Subcutaneous abdominal adipose tissue (tissue), 5 donors: ENCODE measurements at regions not wholly inside any gene's neighbourhood (a gene's known extent, or its start where the extent isn't known, plus 50 kb on each side); places are given as distances from the start of the nearest gene placed in this dataset.
"Not testable (repeated sequence)": the region's sequence is repeated elsewhere in the genome, so short reads cannot be mapped to it uniquely, and the experiment has no call there.

Source experiments
- H3K27ac ChIP-seq: one replicate; pipeline ENCODE4 v1.7.0; 2013; ENCODE audit warnings: low read depth, mild to moderate bottlenecking, inconsistent platforms, low read length, moderate library complexity
- H3K27me3 ChIP-seq, 5 donors: one replicate each; pipeline ENCODE4 v1.7.0; 2013; ENCODE audit warnings: low read length in 5 of 5, inconsistent platforms in 1 of 5; ENCODE audit not compliant: control insufficient read depth in 5 of 5, insufficient read depth in 4 of 5
- H3K36me3 ChIP-seq, 5 donors: one replicate each; pipeline ENCODE4 v1.7.0; 2013; ENCODE audit warnings: low read length in 5 of 5; ENCODE audit not compliant: control insufficient read depth in 5 of 5, insufficient read depth in 5 of 5
- H3K4me1 ChIP-seq, 5 donors: one replicate each; pipeline ENCODE4 v1.7.0; 2013; ENCODE audit warnings: low read length in 5 of 5, mild to moderate bottlenecking in 3 of 5, moderate library complexity in 1 of 5; ENCODE audit not compliant: control insufficient read depth in 5 of 5, insufficient read depth in 5 of 5
- H3K4me3 ChIP-seq, 5 donors: one replicate each; pipeline ENCODE4 v1.7.0; 2013; ENCODE audit warnings: low read length in 5 of 5, low read depth in 1 of 5
- H3K9ac ChIP-seq, 5 donors: one replicate each; pipeline ENCODE4 v1.7.0; 2013; ENCODE audit warnings: low read length in 5 of 5, mild to moderate bottlenecking in 4 of 5, moderate library complexity in 3 of 5
- H3K9me3 ChIP-seq, 5 donors: one replicate each; pipeline ENCODE4 v1.7.0; 2013; ENCODE audit warnings: low read length in 5 of 5; ENCODE audit not compliant: control insufficient read depth in 5 of 5
- donor health status: healthy.
- donor health status: healthy.
- donor health status: healthy.
- donor health status: healthy.
- donor health status: healthy.

- H3K27ac ChIP-seq, H3K4me1 ChIP-seq, H3K27me3 ChIP-seq, H3K9ac ChIP-seq, H3K4me3 ChIP-seq, H3K36me3 ChIP-seq, H3K9me3 ChIP-seq: not testable (repeated sequence)
Measured at GRCh38 chr20:30581839-30582238, 675.6 kb upstream of the DEFB115 start.

GRCh38 chr20:30584403-30584802 lies 673.1 kb upstream of the DEFB115 start:
- H3K27ac ChIP-seq, H3K9ac ChIP-seq, H3K4me3 ChIP-seq, H3K36me3 ChIP-seq, H3K27me3 ChIP-seq, H3K9me3 ChIP-seq, H3K4me1 ChIP-seq: not testable (repeated sequence)

- not testable (repeated sequence) for H3K36me3 ChIP-seq, H3K4me1 ChIP-seq, H3K27me3 ChIP-seq, H3K9me3 ChIP-seq, H3K27ac ChIP-seq, H3K9ac ChIP-seq
- peak overlapping the region in 3 of 5 donors; percentile 33 to 46 (median 42) for H3K4me3 ChIP-seq
Measured at GRCh38 chr20:30585244-30585796, 672.1 kb upstream of the DEFB115 start.

GRCh38 chr20:30586178-30586577 lies 671.3 kb upstream of the DEFB115 start:
- H3K4me1 ChIP-seq, H3K9ac ChIP-seq, H3K27me3 ChIP-seq, H3K36me3 ChIP-seq, H3K4me3 ChIP-seq, H3K9me3 ChIP-seq, H3K27ac ChIP-seq: not testable (repeated sequence)

GRCh38 chr20:30593572-30593971 lies 663.9 kb upstream of the DEFB115 start:
- Histone ChIP-seq H3K36me3 (no peaks in the 10 kb centered on the region), H3K4me1 (no peaks in the 10 kb centered on the region), H3K9me3 (peaks cover 0 to 23% (median 5%) of the 10 kb centered on the region in 5 donors), H3K27ac (no peak overlapping the region), H3K4me3 (no peak overlapping the region), H3K9ac (no peak overlapping the region), H3K27me3 (no peaks in the 10 kb centered on the region)

- Histone ChIP-seq H3K36me3 (no peaks in the 10 kb centered on the region), H3K4me3 (no peak overlapping the region), H3K4me1 (no peaks in the 10 kb centered on the region), H3K9ac (no peak overlapping the region), H3K27me3 (no peaks in the 10 kb centered on the region), H3K9me3 (peaks cover 0 to 25% (median 5%) of the 10 kb centered on the region in 5 donors), H3K27ac (no peak overlapping the region)
Measured at GRCh38 chr20:30594112-30594511, 663.4 kb upstream of the DEFB115 start.

- Histone ChIP-seq H3K4me3 (no peak overlapping the region), H3K36me3 (no peaks in the 10 kb centered on the region), H3K9me3 (peaks cover 0 to 25% (median 5%) of the 10 kb centered on the region in 5 donors), H3K9ac (no peak overlapping the region), H3K27me3 (no peaks in the 10 kb centered on the region), H3K27ac (no peak overlapping the region), H3K4me1 (no peaks in the 10 kb centered on the region)
Measured at GRCh38 chr20:30595698-30596097, 661.8 kb upstream of the DEFB115 start.

GRCh38 chr20:30597429-30597828 lies 660.0 kb upstream of the DEFB115 start:
- peaks cover 0 to 25% (median 5%) of the 10 kb centered on the region in 5 donors for H3K9me3 ChIP-seq

GRCh38 chr20:30598460-30599230 lies 658.8 kb upstream of the DEFB115 start:
- Histone ChIP-seq H3K36me3 (no peaks in the 10 kb centered on the region), H3K27ac (no peak overlapping the region), H3K4me1 (no peaks in the 10 kb centered on the region), H3K9ac (no peak overlapping the region), H3K4me3 (no peak overlapping the region), H3K27me3 (no peaks in the 10 kb centered on the region), H3K9me3 (peaks cover 0 to 22% (median 9%) of the 10 kb centered on the region in 5 donors)

More at GRCh38 chr20:30597429-30597828, 660.0 kb upstream of the DEFB115 start:
- H3K27me3 ChIP-seq, H3K36me3 ChIP-seq, H3K4me1 ChIP-seq, H3K27ac ChIP-seq, H3K9ac ChIP-seq, H3K4me3 ChIP-seq: not testable (repeated sequence)

- no peak overlapping the region for H3K4me3 ChIP-seq
- H3K9me3 ChIP-seq, result peaks cover 0 to 21% (median 7%) of the 10 kb centered on the region in 5 donors
- no peaks in the 10 kb centered on the region for H3K36me3 ChIP-seq
- H3K27ac ChIP-seq, result no peak overlapping the region
- H3K4me1 ChIP-seq, result no peaks in the 10 kb centered on the region
- no peaks in the 10 kb centered on the region for H3K27me3 ChIP-seq
- no peak overlapping the region for H3K9ac ChIP-seq
Measured at GRCh38 chr20:30599990-30600389, 657.5 kb upstream of the DEFB115 start.
